ENCODE measurements at regions not wholly inside any gene's neighbourhood (a gene's known extent, or its start where the extent isn't known, plus 50 kb on each side); places are given as distances from the start of the nearest gene placed in this dataset.

- DNase-seq: no peak
Observed at GRCh38 chr2:147499785-147500184, 345.0 kb upstream of the ACVR2A start.

- DNase-seq: peak; percentile 66
Observed at GRCh38 chr2:147495734-147496133, 349.1 kb upstream of the ACVR2A start.

- DNase-seq: no peak
Observed at GRCh38 chr2:147492471-147492870, 352.4 kb upstream of the ACVR2A start.

GRCh38 chr2:147491506-147491905 lies 353.3 kb upstream of the ACVR2A start:
- DNase-seq: no peak

GRCh38 chr2:147490401-147491261 lies 354.2 kb upstream of the ACVR2A start:
- DNase-seq: no peak

GRCh38 chr2:147488472-147488871 lies 356.4 kb upstream of the ACVR2A start:
- DNase-seq: no peak

- DNase-seq: no peak
Observed at GRCh38 chr2:147487978-147488289, 356.9 kb upstream of the ACVR2A start.

GRCh38 chr2:147487286-147487977 lies 357.4 kb upstream of the ACVR2A start:
- DNase-seq: no peak

GRCh38 chr2:147485210-147485851 lies 359.5 kb upstream of the ACVR2A start:
- DNase-seq: no peak

- DNase-seq: no peak
Observed at GRCh38 chr2:147483911-147484310, 360.9 kb upstream of the ACVR2A start.

GRCh38 chr2:147482916-147483669 lies 361.7 kb upstream of the ACVR2A start:
- DNase-seq: no peak

- DNase-seq: no peak
Observed at GRCh38 chr2:147482111-147482895, 362.5 kb upstream of the ACVR2A start.

- DNase-seq: no peak
Observed at GRCh38 chr2:147479358-147479757, 365.5 kb upstream of the ACVR2A start.

GRCh38 chr2:147473075-147473474 lies 371.8 kb upstream of the ACVR2A start:
- no peak for DNase-seq

GRCh38 chr2:147471126-147471525 lies 373.7 kb upstream of the ACVR2A start:
- DNase-seq: no peak

- no peak for DNase-seq
Observed at GRCh38 chr2:147469471-147469870, 375.4 kb upstream of the ACVR2A start.

- no peak for DNase-seq
Observed at GRCh38 chr2:147468963-147469362, 375.9 kb upstream of the ACVR2A start.

GRCh38 chr2:147468349-147468748 lies 376.5 kb upstream of the ACVR2A start:
- DNase-seq: no peak

- peak; percentile 32 for DNase-seq
Observed at GRCh38 chr2:147467441-147467840, 377.4 kb upstream of the ACVR2A start.

- DNase-seq: no peak
Observed at GRCh38 chr2:147464737-147465357, 380.0 kb upstream of the ACVR2A start.

- DNase-seq: no peak
Observed at GRCh38 chr2:147463881-147464520, 380.8 kb upstream of the ACVR2A start.
